Rectal smooth muscle tissue (tissue), 1 donor: ENCODE measurements at regions not wholly inside any gene's neighbourhood (a gene's known extent, or its start where the extent isn't known, plus 50 kb on each side); places are given as distances from the start of the nearest gene placed in this dataset.
"Not testable (repeated sequence)": the region's sequence is repeated elsewhere in the genome, so short reads cannot be mapped to it uniquely, and the experiment has no call there.

Experiments
- H3K27ac ChIP-seq: one replicate; pipeline ENCODE4 v1.7.0; 2013; ENCODE audit warnings: low read depth, low read length, inconsistent platforms
- H3K27me3 ChIP-seq: one replicate; pipeline ENCODE4 v1.7.0; 2013; ENCODE audit warnings: low read length; ENCODE audit not compliant: control insufficient read depth, insufficient read depth
- H3K36me3 ChIP-seq: one replicate; pipeline ENCODE4 v1.7.0; 2013; ENCODE audit warnings: low read length; ENCODE audit not compliant: control insufficient read depth, insufficient read depth
- H3K4me1 ChIP-seq: one replicate; pipeline ENCODE4 v1.7.0; 2013; ENCODE audit warnings: low read length; ENCODE audit not compliant: control insufficient read depth, insufficient read depth
- H3K4me3 ChIP-seq: one replicate; pipeline ENCODE4 v1.7.0; 2013; ENCODE audit warnings: low read length
- H3K9ac ChIP-seq: one replicate; pipeline ENCODE4 v1.7.0; 2013; ENCODE audit warnings: low read length

DNA sequence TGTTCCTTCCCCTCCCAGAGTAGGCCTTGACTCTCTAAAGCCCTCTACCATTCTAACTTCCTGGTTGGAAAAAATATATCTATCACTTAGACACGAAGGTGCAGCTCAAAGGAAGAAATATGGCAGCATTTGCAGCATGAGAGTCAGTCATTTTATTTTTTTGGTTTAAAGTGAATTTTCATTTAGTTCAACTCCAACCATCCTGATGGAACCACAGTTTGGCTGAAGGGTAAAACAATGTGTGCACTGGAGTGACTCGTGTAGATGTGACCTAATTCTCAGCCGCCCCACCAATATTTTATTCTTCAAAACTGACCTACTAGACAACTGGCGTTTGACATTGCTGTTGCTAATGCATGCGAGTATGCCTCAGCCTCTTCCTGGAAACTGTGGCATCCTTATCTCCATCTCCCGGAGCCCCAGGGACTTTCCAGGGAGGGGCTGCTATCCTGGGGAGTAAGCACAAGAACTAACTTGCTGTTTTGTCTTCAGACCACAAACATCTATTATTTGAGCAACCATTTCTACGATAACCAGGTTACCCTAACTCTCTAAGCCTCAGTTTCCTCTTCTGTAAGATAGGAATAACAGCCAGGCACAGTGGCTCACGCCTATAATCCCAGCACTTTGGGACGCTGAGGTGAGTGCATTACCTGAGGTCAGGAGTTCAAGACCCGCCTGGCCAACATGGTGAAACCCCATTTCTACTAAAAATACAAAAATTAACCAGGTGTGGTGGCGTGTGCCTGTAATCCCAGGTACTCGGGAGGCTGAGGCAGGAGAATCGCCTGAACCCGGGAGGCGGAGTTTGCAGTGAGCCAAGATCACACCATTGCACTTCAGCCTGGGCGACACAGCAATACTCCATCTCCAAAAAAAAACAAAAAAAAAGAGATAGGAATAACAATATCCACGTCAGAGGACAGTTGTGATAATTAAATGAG is 148.7 kb upstream of the JARID2 start:
- Histone ChIP-seq H3K27me3 (no peaks in the 10 kb centered on the region), H3K9ac (no peak overlapping the region), H3K36me3 (no peaks in the 10 kb centered on the region), H3K27ac (no peak overlapping the region), H3K4me1 (no peaks in the 10 kb centered on the region), H3K4me3 (no peak overlapping the region)

DNA sequence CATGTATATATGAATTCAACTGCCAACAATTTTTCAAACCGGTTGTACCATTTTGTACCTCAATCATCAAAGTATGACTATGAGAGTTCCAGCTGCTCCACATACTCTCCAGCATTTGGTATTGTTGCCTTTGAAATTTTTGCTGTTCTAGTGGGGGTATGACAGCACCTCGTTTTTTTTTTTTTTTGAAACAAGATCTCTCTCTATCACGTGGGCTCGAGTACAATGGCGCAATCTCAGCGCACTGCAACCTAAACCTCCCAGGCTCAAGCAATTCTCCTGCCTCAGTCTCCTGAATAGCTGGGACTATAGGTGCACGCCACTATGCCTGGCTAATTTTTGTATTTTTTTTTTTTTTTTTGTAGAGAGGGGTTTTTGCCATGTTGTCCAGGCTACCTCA is 144.7 kb upstream of the JARID2 start:
- Histone ChIP-seq H3K36me3 (no peaks in the 10 kb centered on the region), H3K4me3 (no peak overlapping the region), H3K9ac (no peak overlapping the region), H3K4me1 (no peaks in the 10 kb centered on the region), H3K27ac (no peak overlapping the region), H3K27me3 (no peaks in the 10 kb centered on the region)

- Histone ChIP-seq H3K4me1 (no peaks in the 10 kb centered on the region), H3K9ac (no peak overlapping the region), H3K36me3 (no peaks in the 10 kb centered on the region), H3K4me3 (no peak overlapping the region), H3K27me3 (no peaks in the 10 kb centered on the region), H3K27ac (no peak overlapping the region)
Observed at GRCh38 chr6:15102241-15102640, 143.6 kb upstream of the JARID2 start.

GRCh38 chr6:15106958-15107643 is 138.8 kb upstream of the JARID2 start:
- Histone ChIP-seq H3K4me1 (no peaks in the 10 kb centered on the region), H3K36me3 (no peaks in the 10 kb centered on the region), H3K9ac (no peak overlapping the region), H3K4me3 (no peak overlapping the region), H3K27me3 (no peaks in the 10 kb centered on the region), H3K27ac (no peak overlapping the region)

- Histone ChIP-seq H3K4me1 (no peaks in the 10 kb centered on the region), H3K27ac (no peak overlapping the region), H3K36me3 (no peaks in the 10 kb centered on the region), H3K4me3 (no peak overlapping the region), H3K27me3 (no peaks in the 10 kb centered on the region), H3K9ac (no peak overlapping the region)
Observed at GRCh38 chr6:15107644-15108382, 138.1 kb upstream of the JARID2 start.

GRCh38 chr6:15108383-15108715 is 137.5 kb upstream of the JARID2 start:
- H3K4me1 ChIP-seq = no peaks in the 10 kb centered on the region
- no peak overlapping the region for H3K9ac ChIP-seq
- no peak overlapping the region for H3K4me3 ChIP-seq
- no peaks in the 10 kb centered on the region for H3K27me3 ChIP-seq
- H3K36me3 ChIP-seq = no peaks in the 10 kb centered on the region
- no peak overlapping the region for H3K27ac ChIP-seq

DNA sequence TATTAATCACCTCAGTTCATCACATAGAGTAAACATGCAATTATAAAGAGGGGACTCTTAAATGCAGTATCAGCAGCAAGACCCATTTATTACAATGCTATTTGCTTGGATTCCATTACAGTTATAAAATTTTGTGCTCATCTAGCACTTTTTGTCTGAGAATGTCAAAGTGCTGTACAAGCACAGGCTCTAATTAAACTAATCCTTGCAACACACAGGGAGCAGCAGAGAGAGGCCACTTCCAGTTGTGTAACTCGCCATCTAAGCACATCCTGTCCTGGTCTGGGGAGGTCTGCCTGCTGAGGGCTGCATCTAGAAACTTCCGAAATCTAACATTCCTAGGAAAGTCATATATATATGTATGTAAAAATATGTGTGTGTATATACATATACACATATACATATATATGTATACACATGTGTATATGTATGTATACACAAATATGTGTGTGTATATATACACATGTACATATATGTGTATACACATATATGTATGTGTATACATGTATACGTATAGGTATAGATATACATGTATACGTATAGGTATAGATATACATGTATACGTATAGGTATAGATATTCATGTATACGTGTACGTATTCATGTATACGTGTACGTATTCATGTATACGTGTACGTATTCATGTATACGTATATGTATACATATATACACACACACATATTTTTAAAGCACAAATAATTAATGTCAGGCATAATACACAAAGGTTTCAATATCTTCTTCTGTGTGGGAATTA is 136.4 kb upstream of the JARID2 start:
- H3K36me3 ChIP-seq = no peaks in the 10 kb centered on the region
- no peaks in the 10 kb centered on the region for H3K4me1 ChIP-seq
- no peak overlapping the region for H3K4me3 ChIP-seq
- no peak overlapping the region for H3K27ac ChIP-seq
- H3K9ac ChIP-seq = no peak overlapping the region
- H3K27me3 ChIP-seq = no peaks in the 10 kb centered on the region

DNA sequence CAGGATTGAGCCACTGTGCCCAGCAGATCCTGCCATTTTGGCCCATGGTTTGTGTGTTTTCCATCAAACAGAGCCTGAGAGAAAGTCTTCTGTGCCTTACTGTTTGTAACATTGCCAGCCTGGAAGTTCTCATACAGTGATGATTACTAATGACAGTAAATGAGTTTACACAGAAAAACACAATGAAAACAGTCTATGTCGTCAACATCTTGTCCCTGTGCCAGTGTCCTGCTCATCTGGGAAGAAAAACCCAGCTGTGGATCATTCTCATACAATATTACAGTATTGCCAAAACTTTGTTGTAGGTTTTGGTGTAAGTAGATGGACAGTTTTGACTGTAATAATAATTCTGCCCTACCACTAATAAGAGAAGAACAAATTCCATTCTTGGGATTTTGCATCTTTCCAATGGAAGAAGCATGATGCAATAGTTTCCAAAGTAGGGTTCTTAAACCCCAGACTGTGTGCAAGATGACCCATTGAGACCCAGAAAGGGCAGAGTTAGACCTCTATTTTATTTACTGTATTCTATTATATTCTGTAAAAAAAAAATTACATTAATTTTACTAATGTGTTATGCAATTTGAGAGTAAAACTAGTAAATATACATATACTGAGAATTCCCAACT is 135.0 kb upstream of the JARID2 start:
- Histone ChIP-seq H3K4me1 (no peaks in the 10 kb centered on the region), H3K9ac (no peak overlapping the region), H3K27ac (no peak overlapping the region), H3K27me3 (no peaks in the 10 kb centered on the region), H3K36me3 (no peaks in the 10 kb centered on the region), H3K4me3 (no peak overlapping the region)

- not testable (repeated sequence) for H3K4me3 ChIP-seq, H3K27ac ChIP-seq, H3K4me1 ChIP-seq, H3K36me3 ChIP-seq, H3K27me3 ChIP-seq, H3K9ac ChIP-seq
Observed at GRCh38 chr6:15111576-15111975, 134.3 kb upstream of the JARID2 start.

DNA sequence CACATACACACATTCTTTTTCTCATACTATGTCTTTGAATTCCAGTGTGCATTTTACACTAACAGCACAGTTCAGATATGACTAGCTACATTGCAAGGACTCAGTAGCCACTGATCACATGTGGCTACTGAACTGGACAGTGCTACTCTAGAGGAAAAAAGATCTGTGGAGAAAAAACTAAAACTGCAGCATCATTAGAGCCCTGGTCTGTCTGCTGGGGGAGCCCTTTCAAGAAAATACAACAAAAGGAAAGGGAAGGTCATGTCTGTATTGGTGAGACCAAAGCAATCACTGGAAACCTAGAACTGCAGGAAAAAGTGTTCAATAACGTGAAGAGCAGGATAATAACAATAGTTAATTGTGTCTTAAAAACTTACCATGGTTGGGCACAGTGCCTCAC is 132.3 kb upstream of the JARID2 start:
- Histone ChIP-seq H3K4me3 (no peak overlapping the region), H3K27me3 (no peaks in the 10 kb centered on the region), H3K9ac (no peak overlapping the region), H3K36me3 (no peaks in the 10 kb centered on the region), H3K27ac (no peak overlapping the region), H3K4me1 (no peaks in the 10 kb centered on the region)

DNA sequence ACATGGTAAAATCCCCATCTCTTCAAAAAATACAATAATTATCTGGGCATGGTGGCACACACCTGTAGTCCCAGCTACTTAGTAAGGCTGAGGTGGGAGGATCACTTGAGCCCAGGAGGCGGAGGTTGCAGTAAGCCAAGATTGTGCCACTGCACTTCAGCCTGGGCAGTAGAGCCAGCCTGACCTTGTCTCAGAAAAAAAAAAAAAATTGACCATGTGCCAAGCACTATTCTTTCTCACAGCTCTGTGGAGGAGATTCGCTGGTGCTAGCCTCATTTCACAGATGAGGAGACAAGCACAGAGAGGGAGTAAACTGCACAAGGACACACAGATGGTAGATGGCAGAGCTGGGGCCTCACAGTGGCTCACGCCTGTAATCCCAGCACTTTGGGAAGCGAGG is 131.8 kb upstream of the JARID2 start:
- H3K4me1 ChIP-seq = no peaks in the 10 kb centered on the region

DNA sequence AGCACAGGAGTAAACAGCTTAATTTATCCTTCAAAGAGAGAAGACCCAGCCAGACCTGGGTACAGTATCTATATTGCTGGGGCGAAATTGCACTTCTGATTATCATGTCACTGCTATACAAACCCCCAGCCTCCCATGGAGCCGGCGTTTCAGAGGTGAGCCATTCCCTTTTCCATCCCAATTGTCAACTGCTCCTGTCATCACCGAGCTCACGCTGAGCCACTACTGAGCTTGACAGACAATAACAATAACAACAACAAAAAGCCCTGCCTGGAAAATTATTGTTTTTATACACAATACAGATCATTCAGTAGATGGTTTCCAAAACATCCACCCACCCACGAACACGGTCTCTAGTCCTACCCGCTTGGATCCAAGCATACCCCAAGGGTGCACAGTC is 129.0 kb upstream of the JARID2 start:
- no peaks in the 10 kb centered on the region for H3K27me3 ChIP-seq
- no peaks in the 10 kb centered on the region for H3K4me1 ChIP-seq
- H3K9ac ChIP-seq = no peak overlapping the region
- no peaks in the 10 kb centered on the region for H3K36me3 ChIP-seq
- H3K27ac ChIP-seq = no peak overlapping the region
- H3K4me3 ChIP-seq = no peak overlapping the region

More for the DNA sequence above, 131.8 kb upstream of the JARID2 start:
- H3K36me3 ChIP-seq = no peaks in the 10 kb centered on the region
- H3K9ac ChIP-seq = no peak overlapping the region
- no peaks in the 10 kb centered on the region for H3K27me3 ChIP-seq
- no peak overlapping the region for H3K4me3 ChIP-seq
- H3K27ac ChIP-seq = no peak overlapping the region
